ENCODE measurements at regions not wholly inside any gene's neighbourhood (a gene's known extent, or its start where the extent isn't known, plus 50 kb on each side); places are given as distances from the start of the nearest gene placed in this dataset.

GRCh38 chr3:193788189-193788991, 195.4 kb downstream of the OPA1 start:
- Histone ChIP-seq H3K4me1 (peaks cover 7 to 24% (median 9%) of the 10 kb centered on the region in 6 donors), H3K4me3 (no peak overlapping the region), H3K9me3 (no peaks in the 10 kb centered on the region), H3K27me3 (replicated peaks in 1 of 7) (peaks cover 0 to 17% (median 0%) of the 10 kb centered on the region in 7 donors), H3K27ac (no peak overlapping the region), H3K36me3 (no peaks in the 10 kb centered on the region)
- intact Hi-C loops (cut with DNase I; ENCODE audit: low total_unique reads) = loop anchor here (5.0 kb wide), 1 partner anchor 524 kb away; no protein-coding TSS in a partner anchor
- peak in 1 of 3 donors; percentile 9 for TF ChIP-seq POLR2AphosphoS5 (IDR thresholded peaks at IDR 0.05)
- peak; percentile 69 to 86 (median 80) for TF ChIP-seq CTCF (IDR thresholded peaks at IDR 0.05 in 8 of 11, conservative IDR thresholded peaks at IDR 0.05 in 3 of 11)
- no peak for TF ChIP-seq POLR2A (IDR thresholded peaks at IDR 0.05)
- WGBS, 5 donors = 38 to 44% (median 39%) methylated on average over 15 of the region's 15 CpGs
- no peak for DNase-seq

GRCh38 chr3:193789455-193789854, 196.4 kb downstream of the OPA1 start:
- TF ChIP-seq CTCF (IDR thresholded peaks at IDR 0.05 in 8 of 11, conservative IDR thresholded peaks at IDR 0.05 in 3 of 11) = no peak
- TF ChIP-seq POLR2AphosphoS5 (IDR thresholded peaks at IDR 0.05) = no peak
- no peak for TF ChIP-seq POLR2A (IDR thresholded peaks at IDR 0.05)
- Histone ChIP-seq H3K27me3 (replicated peaks in 1 of 7) (peaks cover 0 to 17% (median 0%) of the 10 kb centered on the region in 7 donors), H3K9me3 (no peaks in the 10 kb centered on the region), H3K4me3 (no peak overlapping the region), H3K4me1 (peaks cover 7 to 32% (median 16%) of the 10 kb centered on the region in 6 donors), H3K36me3 (no peaks in the 10 kb centered on the region), H3K27ac (no peak overlapping the region)
- WGBS, 5 donors = 88 to 95% (median 92%) methylated on average over 1 of the region's 1 CpG
- DNase-seq = no peak
- intact Hi-C loops (cut with DNase I; ENCODE audit: low total_unique reads) = loop anchor here (5.0 kb wide), 1 partner anchor 523 kb away; no protein-coding TSS in a partner anchor

GRCh38 chr3:193790086-193790990, 197.3 kb downstream of the OPA1 start:
- no peaks in the 10 kb centered on the region for H3K9me3 ChIP-seq
- DNase-seq = no peak
- H3K36me3 ChIP-seq = no peaks in the 10 kb centered on the region
- intact Hi-C loops (cut with DNase I; ENCODE audit: low total_unique reads) = no loop called here
- H3K4me1 ChIP-seq = peaks cover 7 to 34% (median 19%) of the 10 kb centered on the region in 6 donors
- H3K4me3 ChIP-seq = no peak overlapping the region
- no peak for TF ChIP-seq CTCF (IDR thresholded peaks at IDR 0.05 in 8 of 11, conservative IDR thresholded peaks at IDR 0.05 in 3 of 11)
- TF ChIP-seq POLR2AphosphoS5 (IDR thresholded peaks at IDR 0.05) = no peak
- no peak for TF ChIP-seq POLR2A (IDR thresholded peaks at IDR 0.05)
- H3K27ac ChIP-seq = no peak overlapping the region
- peaks cover 0 to 17% (median 0%) of the 10 kb centered on the region in 7 donors for H3K27me3 ChIP-seq (replicated peaks in 1 of 7)
- WGBS, 5 donors = 82 to 97% (median 91%) methylated on average over 3 to 4 of the region's 4 CpGs
